ENCODE measurements at regions not wholly inside any gene's neighbourhood (a gene's known extent, or its start where the extent isn't known, plus 50 kb on each side); places are given as distances from the start of the nearest gene placed in this dataset.
"Not testable (repeated sequence)": the region's sequence is repeated elsewhere in the genome, so short reads cannot be mapped to it uniquely, and the experiment has no call there.

GRCh38 chr10:44153918-44154670 lies 230.8 kb downstream of the CXCL12 start:
- Mint-ChIP-seq H3K4me3 (no peak overlapping the region), H3K9me3 (peaks cover 2% of the 10 kb centered on the region)

GRCh38 chr10:44143556-44143955 lies 241.3 kb downstream of the CXCL12 start:
- H3K4me1 Mint-ChIP-seq (ENCODE audit: low read depth) = no peaks in the 10 kb centered on the region
- H3K9me3 Mint-ChIP-seq = peaks cover 7% of the 10 kb centered on the region
- no peak overlapping the region for H3K27ac Mint-ChIP-seq
- no peaks in the 10 kb centered on the region for H3K36me3 Mint-ChIP-seq (ENCODE audit: low read depth)
- no peak for DNase-seq
- H3K27me3 Mint-ChIP-seq = peaks cover 4% of the 10 kb centered on the region
- H3K4me3 Mint-ChIP-seq = no peak overlapping the region

More at GRCh38 chr10:44153918-44154670, 230.8 kb downstream of the CXCL12 start:
- Mint-ChIP-seq H3K36me3 (ENCODE audit: low read depth) (no peaks in the 10 kb centered on the region), H3K4me1 (ENCODE audit: low read depth) (no peaks in the 10 kb centered on the region), H3K27ac (no peak overlapping the region), H3K27me3 (peaks cover 21% of the 10 kb centered on the region)
- no peak for DNase-seq

- no peak for DNase-seq
- Mint-ChIP-seq H3K27ac (no peak overlapping the region), H3K4me1 (ENCODE audit: low read depth) (no peaks in the 10 kb centered on the region), H3K4me3 (no peak overlapping the region), H3K9me3 (no peaks in the 10 kb centered on the region), H3K27me3 (peaks cover 8% of the 10 kb centered on the region), H3K36me3 (ENCODE audit: low read depth) (no peaks in the 10 kb centered on the region)
Measured at GRCh38 chr10:44132361-44133289, 252.3 kb downstream of the CXCL12 start.

GRCh38 chr10:44126291-44126717 lies 258.6 kb downstream of the CXCL12 start:
- H3K27me3 Mint-ChIP-seq = peaks cover 18% of the 10 kb centered on the region
- no peaks in the 10 kb centered on the region for H3K4me1 Mint-ChIP-seq (ENCODE audit: low read depth)
- H3K9me3 Mint-ChIP-seq = no peaks in the 10 kb centered on the region
- no peak overlapping the region for H3K27ac Mint-ChIP-seq
- no peaks in the 10 kb centered on the region for H3K36me3 Mint-ChIP-seq (ENCODE audit: low read depth)
- H3K4me3 Mint-ChIP-seq = no peak overlapping the region
- no peak for DNase-seq

GRCh38 chr10:44125879-44126278 lies 259.0 kb downstream of the CXCL12 start:
- Mint-ChIP-seq H3K36me3 (ENCODE audit: low read depth) (no peaks in the 10 kb centered on the region), H3K4me3 (no peak overlapping the region), H3K27ac (no peak overlapping the region), H3K27me3 (peaks cover 18% of the 10 kb centered on the region), H3K4me1 (ENCODE audit: low read depth) (no peaks in the 10 kb centered on the region), H3K9me3 (no peaks in the 10 kb centered on the region)
- DNase-seq = no peak

- DNase-seq = no peak
- Mint-ChIP-seq H3K4me1 (ENCODE audit: low read depth) (no peaks in the 10 kb centered on the region), H3K36me3 (ENCODE audit: low read depth) (no peaks in the 10 kb centered on the region), H3K27ac (no peak overlapping the region), H3K27me3 (peaks cover 29% of the 10 kb centered on the region), H3K4me3 (no peak overlapping the region), H3K9me3 (no peaks in the 10 kb centered on the region)
Measured at GRCh38 chr10:44118500-44118899, 266.4 kb downstream of the CXCL12 start.

GRCh38 chr10:44116474-44116873 lies 268.4 kb downstream of the CXCL12 start:
- Mint-ChIP-seq H3K27ac (no peak overlapping the region), H3K9me3 (no peaks in the 10 kb centered on the region), H3K4me1 (ENCODE audit: low read depth) (no peaks in the 10 kb centered on the region), H3K4me3 (no peak overlapping the region), H3K36me3 (ENCODE audit: low read depth) (no peaks in the 10 kb centered on the region), H3K27me3 (peaks cover 35% of the 10 kb centered on the region)
- no peak for DNase-seq

GRCh38 chr10:44115516-44115915 lies 269.4 kb downstream of the CXCL12 start:
- Mint-ChIP-seq H3K36me3 (ENCODE audit: low read depth) (no peaks in the 10 kb centered on the region), H3K9me3 (no peaks in the 10 kb centered on the region), H3K27me3 (peaks cover 37% of the 10 kb centered on the region), H3K4me1 (ENCODE audit: low read depth) (no peaks in the 10 kb centered on the region), H3K4me3 (no peak overlapping the region), H3K27ac (no peak overlapping the region)
- no peak for DNase-seq

- no peak for DNase-seq
- Mint-ChIP-seq H3K36me3 (ENCODE audit: low read depth) (no peaks in the 10 kb centered on the region), H3K4me1 (ENCODE audit: low read depth) (no peaks in the 10 kb centered on the region), H3K4me3 (no peak overlapping the region), H3K9me3 (no peaks in the 10 kb centered on the region), H3K27ac (no peak overlapping the region), H3K27me3 (peaks cover 39% of the 10 kb centered on the region)
Measured at GRCh38 chr10:44114441-44114840, 270.5 kb downstream of the CXCL12 start.

GRCh38 chr10:44112280-44112679 lies 272.6 kb downstream of the CXCL12 start:
- not testable (repeated sequence) for H3K9me3 Mint-ChIP-seq; H3K4me1 Mint-ChIP-seq (ENCODE audit: low read depth); DNase-seq; H3K36me3 Mint-ChIP-seq (ENCODE audit: low read depth); H3K4me3 Mint-ChIP-seq; H3K27ac Mint-ChIP-seq
- peaks cover 39% of the 10 kb centered on the region for H3K27me3 Mint-ChIP-seq

GRCh38 chr10:44105696-44106095 lies 279.2 kb downstream of the CXCL12 start:
- Mint-ChIP-seq H3K27me3 (peaks cover 4% of the 10 kb centered on the region), H3K27ac (no peak overlapping the region), H3K4me3 (no peak overlapping the region), H3K4me1 (ENCODE audit: low read depth) (no peaks in the 10 kb centered on the region), H3K9me3 (peaks cover 5% of the 10 kb centered on the region), H3K36me3 (ENCODE audit: low read depth) (no peaks in the 10 kb centered on the region)
- no peak for DNase-seq

GRCh38 chr10:44102726-44103255 lies 282.1 kb downstream of the CXCL12 start:
- H3K27ac Mint-ChIP-seq = no peak overlapping the region
- H3K9me3 Mint-ChIP-seq = peaks cover 2% of the 10 kb centered on the region
- H3K4me1 Mint-ChIP-seq (ENCODE audit: low read depth) = no peaks in the 10 kb centered on the region
- no peaks in the 10 kb centered on the region for H3K27me3 Mint-ChIP-seq
- no peak overlapping the region for H3K4me3 Mint-ChIP-seq
- no peaks in the 10 kb centered on the region for H3K36me3 Mint-ChIP-seq (ENCODE audit: low read depth)
- DNase-seq = no peak

GRCh38 chr10:44101082-44101481 lies 283.8 kb downstream of the CXCL12 start:
- no peak for DNase-seq
- Mint-ChIP-seq H3K4me3 (no peak overlapping the region), H3K27me3 (no peaks in the 10 kb centered on the region), H3K36me3 (ENCODE audit: low read depth) (no peaks in the 10 kb centered on the region), H3K27ac (no peak overlapping the region), H3K9me3 (peaks cover 6% of the 10 kb centered on the region), H3K4me1 (ENCODE audit: low read depth) (no peaks in the 10 kb centered on the region)

- H3K9me3 Mint-ChIP-seq = peaks cover 6% of the 10 kb centered on the region
- H3K4me1 Mint-ChIP-seq (ENCODE audit: low read depth) = no peaks in the 10 kb centered on the region
- H3K36me3 Mint-ChIP-seq (ENCODE audit: low read depth) = no peaks in the 10 kb centered on the region
- DNase-seq = no peak
- H3K27ac Mint-ChIP-seq = no peak overlapping the region
- H3K27me3 Mint-ChIP-seq = peaks cover 4% of the 10 kb centered on the region
- H3K4me3 Mint-ChIP-seq = no peak overlapping the region
Measured at GRCh38 chr10:44099511-44099910, 285.4 kb downstream of the CXCL12 start.

- not testable (repeated sequence) for DNase-seq; H3K9me3 Mint-ChIP-seq; H3K4me3 Mint-ChIP-seq; H3K27ac Mint-ChIP-seq; H3K36me3 Mint-ChIP-seq (ENCODE audit: low read depth); H3K4me1 Mint-ChIP-seq (ENCODE audit: low read depth)
- peaks cover 11% of the 10 kb centered on the region for H3K27me3 Mint-ChIP-seq
Measured at GRCh38 chr10:44096217-44096616, 288.7 kb downstream of the CXCL12 start.
